CD4-positive, alpha-beta T cell treated with Interleukin-6 at 100 ng/mL for 8 hours (primary cell): ENCODE measurements at regions not wholly inside any gene's neighbourhood (a gene's known extent, or its start where the extent isn't known, plus 50 kb on each side); places are given as distances from the start of the nearest gene placed in this dataset.

ENCODE experiments used
- DNase-seq: peaks from one replicate; pipeline ENCODE4 v3.0.0-alpha.2; 2020; ENCODE audit warnings: mixed read lengths, low spot score

GRCh38 chr14:53355581-53356112 is 202.5 kb upstream of the DDHD1 start:
- DNase-seq: no peak

DNA sequence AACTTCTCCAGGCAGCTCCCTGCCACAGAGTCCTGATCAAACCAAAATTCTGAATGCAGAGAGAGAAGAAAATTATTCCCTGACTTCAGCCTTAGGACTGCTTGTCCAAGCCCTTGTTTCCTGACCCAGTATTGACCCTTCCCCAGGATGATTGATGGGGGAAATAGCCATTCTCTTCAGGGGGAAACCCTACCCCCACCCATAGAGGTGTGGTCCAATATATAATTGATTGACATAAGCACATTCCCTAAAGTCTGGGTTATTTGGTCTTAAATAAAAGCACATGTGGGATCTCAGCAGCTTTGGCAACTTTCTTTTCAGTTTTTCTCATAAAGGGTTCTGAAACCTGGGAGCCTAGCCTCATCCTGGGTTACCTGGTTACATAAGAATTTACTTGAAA is 201.2 kb upstream of the DDHD1 start:
- DNase-seq: no peak

- DNase-seq: no peak
Measured at GRCh38 chr14:53350866-53351265, 197.7 kb upstream of the DDHD1 start.

DNA sequence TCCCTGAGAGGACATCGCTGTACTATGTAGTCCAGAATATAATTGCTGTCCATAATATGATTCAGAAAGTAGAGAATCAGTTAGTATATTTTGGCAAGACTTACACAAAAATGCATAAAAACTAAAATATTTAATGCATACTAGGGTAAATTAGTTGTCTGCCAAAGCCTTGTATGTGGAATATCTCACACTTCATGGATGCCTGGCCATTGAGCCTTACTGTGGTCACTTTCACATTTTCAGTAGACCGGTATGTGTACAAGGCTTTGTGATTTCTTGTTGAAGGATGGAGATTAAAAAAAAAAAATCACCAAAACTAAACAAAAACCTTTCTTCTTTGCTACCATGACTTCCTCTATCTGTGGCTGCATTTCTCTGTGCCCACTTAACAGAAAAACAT is 197.3 kb upstream of the DDHD1 start:
- DNase-seq: no peak

DNA sequence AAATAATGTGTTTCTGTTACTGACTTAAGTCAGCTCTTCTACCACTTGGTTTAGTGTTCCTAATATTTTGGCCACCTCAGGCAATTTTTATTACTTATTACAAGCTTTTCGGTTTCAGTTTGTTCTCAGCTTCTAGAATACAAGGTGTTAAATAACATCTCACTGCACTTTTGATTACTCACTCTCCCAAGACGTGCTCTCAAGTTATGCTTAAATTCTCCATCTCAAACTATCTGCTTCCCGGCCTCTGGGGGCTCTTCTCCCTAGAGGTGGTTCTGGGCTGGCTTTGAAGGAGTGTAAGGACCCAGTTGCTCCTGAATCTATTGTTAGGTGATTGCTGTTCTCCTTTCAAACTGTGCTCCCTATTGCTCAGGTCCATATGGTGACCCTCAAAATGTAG is 193.9 kb upstream of the DDHD1 start:
- DNase-seq: no peak

DNA sequence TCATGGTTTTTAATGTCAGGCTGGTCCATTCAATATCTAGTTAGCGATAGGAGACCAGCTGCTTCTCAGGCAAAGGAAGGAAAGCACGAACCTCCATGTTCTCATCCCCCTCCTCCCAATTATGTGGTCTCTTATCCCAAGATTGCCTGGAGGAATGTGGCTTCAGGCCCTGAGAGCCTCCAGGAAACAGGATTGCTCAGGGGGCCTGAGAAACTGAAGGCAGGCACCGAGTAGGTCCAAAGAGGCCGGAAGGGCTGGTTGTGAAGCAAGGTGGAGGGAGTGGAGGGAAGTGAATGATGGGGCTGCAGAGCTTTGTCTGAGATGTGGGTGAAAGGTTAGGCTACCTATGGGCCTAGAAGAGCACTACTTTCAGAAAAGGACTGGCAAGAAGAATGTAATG is 188.2 kb upstream of the DDHD1 start:
- DNase-seq: no peak

DNA sequence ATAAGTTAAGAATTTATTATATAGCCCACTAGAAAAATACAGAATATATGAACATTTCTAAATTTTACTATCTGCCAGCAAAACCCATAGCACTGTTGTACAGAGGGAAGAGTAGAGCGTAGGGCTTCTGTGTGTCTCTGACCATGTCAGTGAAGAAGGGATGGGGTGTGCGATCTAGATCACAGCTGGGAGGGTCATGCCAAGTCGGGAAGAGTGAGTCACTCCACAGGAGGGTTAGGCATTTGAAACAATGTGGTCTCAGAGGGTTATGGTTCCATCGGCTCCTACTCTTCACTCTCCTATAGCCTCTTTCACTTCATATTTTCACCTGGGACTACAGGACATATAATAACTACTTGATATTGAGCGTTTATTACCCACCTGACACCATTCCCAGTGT is 185.1 kb upstream of the DDHD1 start:
- no peak for DNase-seq

DNA sequence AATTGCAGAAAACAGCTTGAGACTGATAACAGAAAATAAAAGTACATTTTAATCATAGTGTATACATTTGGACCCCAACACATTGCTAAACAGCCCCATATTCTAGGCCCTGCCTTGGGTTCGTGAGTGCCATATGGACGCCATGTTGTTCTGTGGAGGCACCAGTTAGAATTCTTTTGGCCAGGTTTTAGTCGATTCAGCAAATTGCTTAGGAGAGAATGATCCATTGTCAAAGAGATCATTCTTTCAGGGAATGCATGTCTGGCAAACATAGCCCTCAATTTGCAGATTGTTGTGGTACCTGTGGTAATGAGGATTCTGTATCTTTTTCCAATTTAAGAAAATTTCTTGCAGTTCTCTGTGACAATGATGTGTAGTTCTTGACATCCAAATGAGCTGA is 183.6 kb upstream of the DDHD1 start:
- DNase-seq: no peak

DNA sequence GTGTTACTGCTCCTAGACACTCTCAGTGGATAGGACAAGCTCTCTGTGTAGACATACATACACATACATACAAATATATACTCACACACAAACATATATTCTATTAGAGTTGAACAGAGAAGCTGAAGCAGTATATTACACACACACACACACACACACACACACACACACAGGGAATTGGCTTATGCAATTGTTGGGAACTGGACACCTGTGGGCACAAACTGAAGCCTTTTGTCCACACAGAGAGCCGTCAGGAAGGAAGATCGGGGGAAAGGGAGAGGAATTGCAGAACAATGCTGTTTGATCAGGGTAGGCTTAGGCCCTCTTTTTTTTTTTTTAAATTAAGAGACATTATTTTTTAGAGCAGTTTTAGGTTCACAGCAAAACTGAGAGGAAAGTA is 180.7 kb upstream of the DDHD1 start:
- DNase-seq: no peak

DNA sequence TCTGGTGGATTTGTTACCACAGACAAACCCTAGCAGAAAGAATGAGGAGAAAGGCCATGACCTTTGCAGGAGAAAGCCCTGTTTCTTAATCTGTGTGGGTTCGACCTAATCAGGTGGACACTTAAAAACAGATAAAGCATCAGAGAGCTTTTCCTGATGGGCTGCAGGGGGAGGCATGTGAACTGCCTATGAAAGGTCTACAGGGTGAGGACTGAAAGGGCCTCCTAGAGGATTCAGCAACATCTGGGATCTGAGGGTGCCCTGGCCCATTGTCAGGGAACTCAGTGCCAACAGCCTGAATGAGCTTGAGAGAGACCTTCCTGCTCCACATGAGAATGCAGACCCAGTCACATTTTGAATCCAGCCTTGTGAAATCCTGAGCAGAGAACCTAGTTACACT is 178.8 kb upstream of the DDHD1 start:
- no peak for DNase-seq

GRCh38 chr14:53331247-53331646 is 178.1 kb upstream of the DDHD1 start:
- no peak for DNase-seq

- DNase-seq: no peak
Measured at GRCh38 chr14:53330441-53330840, 177.3 kb upstream of the DDHD1 start.

- DNase-seq: no peak
Measured at GRCh38 chr14:53328841-53329240, 175.7 kb upstream of the DDHD1 start.

- DNase-seq: no peak
Measured at GRCh38 chr14:53327716-53328115, 174.6 kb upstream of the DDHD1 start.

DNA sequence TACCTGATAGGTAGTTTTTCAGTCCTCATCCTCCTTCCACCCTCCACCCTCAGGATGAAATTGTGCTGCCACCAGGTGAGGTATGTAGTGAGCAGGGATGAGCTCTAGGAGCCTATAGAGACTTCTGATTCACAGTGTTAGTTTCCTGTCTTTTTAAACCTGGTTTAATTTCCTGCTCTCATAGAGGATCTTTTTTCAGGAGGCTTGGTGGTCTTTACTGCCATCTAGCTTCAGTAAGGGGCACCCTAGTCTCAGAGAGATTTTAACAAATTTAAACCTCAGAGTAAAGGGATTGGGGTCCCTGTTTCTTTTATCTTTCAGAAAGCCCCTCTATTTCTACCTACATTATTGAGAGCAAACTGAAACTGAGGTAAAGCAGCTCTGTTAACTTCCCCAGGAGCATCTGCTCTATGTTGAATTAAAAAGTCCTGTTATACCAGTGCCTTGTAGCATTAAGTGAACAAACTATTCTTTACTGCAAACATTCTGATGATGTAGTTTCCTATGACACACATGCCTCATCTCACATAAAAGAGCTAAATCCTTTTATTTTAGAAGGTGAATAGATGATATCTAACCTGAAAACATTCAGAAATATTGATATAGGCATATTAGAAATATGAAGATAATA is 172.2 kb upstream of the DDHD1 start:
- DNase-seq: no peak

DNA sequence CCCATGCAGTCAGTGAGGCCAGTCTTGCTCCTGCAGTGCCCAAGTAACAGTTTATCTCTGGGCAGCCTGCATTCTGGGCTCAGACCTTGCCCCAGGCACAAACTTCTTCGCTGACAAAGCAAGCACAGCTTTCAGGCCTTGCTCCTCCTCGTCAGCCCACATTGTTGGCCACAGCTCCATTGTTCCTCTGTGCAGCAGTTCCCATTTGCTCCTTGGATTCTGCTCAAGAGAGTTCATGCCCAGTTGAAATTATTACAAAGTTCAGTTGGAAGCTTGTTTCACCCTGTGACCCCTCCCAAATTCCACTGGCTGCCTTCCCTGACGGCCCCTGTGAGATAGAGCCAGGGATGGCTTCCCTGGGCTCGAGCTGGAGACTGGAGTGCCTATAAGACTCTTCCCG is 163.4 kb upstream of the DDHD1 start:
- DNase-seq: no peak

DNA sequence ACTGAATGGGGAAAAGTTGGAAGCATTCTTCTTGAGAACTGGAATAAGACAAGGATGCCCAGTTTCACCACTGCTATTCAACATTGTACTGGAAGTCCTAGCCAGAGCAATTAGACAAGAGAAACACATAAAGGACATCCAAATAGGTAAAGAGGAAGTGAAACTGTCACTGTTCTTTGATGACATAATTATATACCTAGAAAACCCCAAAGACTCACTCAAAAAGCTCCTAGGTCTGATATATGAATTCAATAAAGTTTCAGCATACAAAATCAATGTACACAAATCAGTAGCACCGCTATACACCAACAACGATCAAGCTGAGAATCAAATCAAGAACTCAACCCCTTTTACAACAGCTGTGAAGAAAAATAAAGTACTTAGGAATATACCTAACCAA is 157.3 kb upstream of the DDHD1 start:
- no peak for DNase-seq

DNA sequence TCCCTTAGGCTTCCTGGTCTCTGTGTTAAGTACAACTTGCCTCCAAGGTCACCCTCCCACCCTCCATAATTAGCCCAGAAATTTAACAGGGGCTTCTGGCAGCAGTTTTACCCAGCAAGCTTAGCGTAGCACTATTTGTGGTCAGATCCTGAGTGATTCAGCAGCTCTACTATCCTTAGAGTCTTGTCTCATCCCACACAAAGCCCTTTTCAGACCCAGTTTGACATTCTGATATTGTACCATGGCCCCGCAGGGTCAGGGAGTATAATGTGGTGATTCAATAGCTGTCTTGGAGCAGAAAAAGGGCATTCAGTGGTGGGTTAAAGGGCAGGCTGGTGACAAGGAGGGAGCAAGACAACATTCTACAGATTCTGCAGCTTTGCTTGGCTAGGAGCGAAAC is 153.8 kb upstream of the DDHD1 start:
- DNase-seq: no peak

GRCh38 chr14:53306267-53306721 is 153.2 kb upstream of the DDHD1 start:
- peak; percentile 28 for DNase-seq

- no peak for DNase-seq
Measured at GRCh38 chr14:53304726-53305381, 151.7 kb upstream of the DDHD1 start.

- DNase-seq: peak; percentile 35
Measured at GRCh38 chr14:53295985-53296582, 143.0 kb upstream of the DDHD1 start.

GRCh38 chr14:53295372-53295771 is 142.2 kb upstream of the DDHD1 start:
- no peak for DNase-seq

- no peak for DNase-seq
Measured at GRCh38 chr14:53286301-53286700, 133.2 kb upstream of the DDHD1 start.
